Stimulated activated CD4-positive, alpha-beta T cell treated with anti-CD3 and anti-CD28 coated beads, Interleukin-15, amount 100 ng/mL, for 24 hours (primary cell): ENCODE measurements at regions not wholly inside any gene's neighbourhood (a gene's known extent, or its start where the extent isn't known, plus 50 kb on each side); places are given as distances from the start of the nearest gene placed in this dataset.
"Not testable (repeated sequence)": the region's sequence is repeated elsewhere in the genome, so short reads cannot be mapped to it uniquely, and the experiment has no call there.

Experiments
- DNase-seq: peaks from one replicate; pipeline ENCODE4 v3.0.0-alpha.2; 2020

- not testable (repeated sequence) for DNase-seq
These were observed 426.2 kb upstream of the SPATA31A3 start for GRCh38 chr9:67418496-67419079.

GRCh38 chr9:67417341-67417983 is 425.1 kb upstream of the SPATA31A3 start:
- not testable (repeated sequence) for DNase-seq

- DNase-seq: not testable (repeated sequence)
These were observed 424.3 kb upstream of the SPATA31A3 start for GRCh38 chr9:67416639-67417038.

- not testable (repeated sequence) for DNase-seq
These were observed 418.4 kb upstream of the SPATA31A3 start for GRCh38 chr9:67410606-67411220.

- not testable (repeated sequence) for DNase-seq
These were observed 411.4 kb upstream of the SPATA31A3 start for GRCh38 chr9:67403739-67404138.

GRCh38 chr9:67397731-67398130 is 405.4 kb upstream of the SPATA31A3 start:
- not testable (repeated sequence) for DNase-seq

- not testable (repeated sequence) for DNase-seq
These were observed 402.4 kb upstream of the SPATA31A3 start for GRCh38 chr9:67394782-67395181.

GRCh38 chr9:67394038-67394437 is 401.7 kb upstream of the SPATA31A3 start:
- DNase-seq: not testable (repeated sequence)

- DNase-seq: not testable (repeated sequence)
These were observed 377.3 kb upstream of the SPATA31A3 start for GRCh38 chr9:67369664-67370063.

- DNase-seq: not testable (repeated sequence)
These were observed 370.0 kb upstream of the SPATA31A3 start for GRCh38 chr9:67362325-67362724.

- not testable (repeated sequence) for DNase-seq
These were observed 361.6 kb upstream of the SPATA31A3 start for GRCh38 chr9:67353961-67354360.

- DNase-seq: not testable (repeated sequence)
These were observed 357.0 kb upstream of the SPATA31A3 start for GRCh38 chr9:67349424-67349759.

GRCh38 chr9:67348562-67349423 is 356.4 kb upstream of the SPATA31A3 start:
- DNase-seq: not testable (repeated sequence)

- DNase-seq: not testable (repeated sequence)
These were observed 355.7 kb upstream of the SPATA31A3 start for GRCh38 chr9:67348094-67348493.

- not testable (repeated sequence) for DNase-seq
These were observed 346.9 kb upstream of the SPATA31A3 start for GRCh38 chr9:67339216-67339615.

- DNase-seq: not testable (repeated sequence)
These were observed 345.9 kb upstream of the SPATA31A3 start for GRCh38 chr9:67338201-67338600.

GRCh38 chr9:67334727-67335572 is 342.6 kb upstream of the SPATA31A3 start:
- DNase-seq: not testable (repeated sequence)

GRCh38 chr9:67331634-67332033 is 339.3 kb upstream of the SPATA31A3 start:
- DNase-seq: not testable (repeated sequence)

- DNase-seq: not testable (repeated sequence)
These were observed 321.1 kb upstream of the SPATA31A3 start for GRCh38 chr9:67313409-67313808.

GRCh38 chr9:67312504-67312903 is 320.2 kb upstream of the SPATA31A3 start:
- not testable (repeated sequence) for DNase-seq

GRCh38 chr9:67307109-67307508 is 314.8 kb upstream of the SPATA31A3 start:
- not testable (repeated sequence) for DNase-seq

- not testable (repeated sequence) for DNase-seq
These were observed 296.4 kb upstream of the SPATA31A3 start for GRCh38 chr9:67288797-67289196.
